H1 (cell line): ENCODE measurements at regions not wholly inside any gene's neighbourhood (a gene's known extent, or its start where the extent isn't known, plus 50 kb on each side); places are given as distances from the start of the nearest gene placed in this dataset.

Experiments
- EP300 ChIP-seq, 2 experiments: IDR thresholded peaks; 1 replicate in 1 of 2; 2 replicates in 1 of 2; pipeline ENCODE4 v1.6.1; 2011 to 2012; ENCODE audit warnings: low read depth in 2 of 2, low read length in 2 of 2, mild to moderate bottlenecking in 2 of 2, borderline replicate concordance in 1 of 2, inconsistent platforms in 1 of 2, moderate library complexity in 1 of 2
- MAX ChIP-seq: IDR thresholded peaks from 2 replicates; pipeline ENCODE4 v1.6.1; 2012; ENCODE audit warnings: inconsistent platforms

DNA sequence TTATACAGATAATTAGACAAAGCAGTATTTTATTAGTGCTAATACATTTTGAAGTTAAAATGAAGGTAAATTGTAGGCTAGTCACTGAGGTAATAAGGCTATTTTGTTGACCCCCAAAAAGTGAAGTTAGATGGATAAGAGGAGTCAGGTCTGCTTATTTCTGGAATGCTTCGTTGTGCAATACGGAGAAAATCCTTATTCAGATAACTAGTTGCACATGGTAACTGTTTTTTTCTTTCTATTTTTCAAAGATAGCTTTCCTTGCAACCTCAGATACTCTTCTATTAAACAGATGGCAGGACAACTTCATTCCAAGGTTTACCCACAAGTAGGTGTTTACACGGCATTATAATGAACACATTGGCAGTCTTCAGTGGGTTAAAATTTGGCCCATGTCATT is 101.1 kb downstream of the TMEM174 start (continued):
- TF ChIP-seq EP300 (IDR thresholded peaks at IDR 0.05; ENCODE audit: borderline replicate concordance in 1 of 2, low read depth in 2 of 2, low read length in 2 of 2), result no peak
- TF ChIP-seq MAX, result no peak
